ENCODE measurements at regions not wholly inside any gene's neighbourhood (a gene's known extent, or its start where the extent isn't known, plus 50 kb on each side); places are given as distances from the start of the nearest gene placed in this dataset.

- ChIA-PET POLR2A (no interaction called here), CTCF (no interaction called here)
- no peak for DNase-seq (ENCODE audit: low read depth in 1 of 2, low spot score in 1 of 2)
- Histone ChIP-seq H3K4me2 (no peak overlapping the region), H3K4me1 (no peaks in the 10 kb centered on the region), H3K9me3 (no peaks in the 10 kb centered on the region), H3K4me3 (no peak overlapping the region), H3K27ac (no peak overlapping the region)
- FAIRE-seq = no peak
- no peak for TF ChIP-seq FOSL2 (IDR thresholded peaks at IDR 0.05)
- TF ChIP-seq FOSL2 (CRISPR knock-in tag; IDR thresholded peaks at IDR 0.05) = no peak
- no peak for TF ChIP-seq HEYL (CRISPR knock-in tag; IDR thresholded peaks at IDR 0.05)
- TF ChIP-seq HOXA7 (CRISPR knock-in tag; IDR thresholded peaks at IDR 0.05) = no peak
- no peak for TF ChIP-seq ZNF302 (CRISPR knock-in tag; IDR thresholded peaks at IDR 0.05)
- no peak for TF ChIP-seq BCL3 (IDR thresholded peaks at IDR 0.05)
- no peak for TF ChIP-seq MAX (IDR thresholded peaks at IDR 0.05)
- no peak for TF ChIP-seq FOXS1 (CRISPR knock-in tag; IDR thresholded peaks at IDR 0.05)
- TF ChIP-seq HDAC2 (IDR thresholded peaks at IDR 0.05) = no peak
- TF ChIP-seq USF2 (IDR thresholded peaks at IDR 0.05) = no peak
- no peak for TF ChIP-seq NPAS2 (CRISPR knock-in tag; IDR thresholded peaks at IDR 0.05; ENCODE audit: borderline replicate concordance)
- TF ChIP-seq PBX3 (IDR thresholded peaks at IDR 0.05) = no peak
- no peak for TF ChIP-seq JUN (IDR thresholded peaks at IDR 0.05)
- TF ChIP-seq EHF (CRISPR knock-in tag; IDR thresholded peaks at IDR 0.05) = no peak
- TF ChIP-seq PHF8 (IDR thresholded peaks at IDR 0.05; ENCODE audit: borderline replicate concordance, low read depth) = no peak
- ATAC-seq = no peak
Observed at GRCh38 chr1:238823416-238823815, 563.0 kb upstream of the CHRM3 start.

GRCh38 chr1:238811211-238811879, 575.0 kb upstream of the CHRM3 start:
- 6% methylated on average over 3 of the region's 3 CpGs for whole genome bisulfite sequencing (ENCODE audit: missing lambda C conversion rate)
- POLR2A ChIA-PET = no interaction called here
- Histone ChIP-seq H3K4me2 (no peak overlapping the region), H3K9me3 (no peaks in the 10 kb centered on the region), H3K27ac (no peak overlapping the region), H3K4me3 (no peak overlapping the region), H3K4me1 (no peaks in the 10 kb centered on the region)
- FAIRE-seq = no peak
- no peak for ATAC-seq
- no peak for DNase-seq (ENCODE audit: low read depth in 1 of 2, low spot score in 1 of 2)
- no peak for TF ChIP-seq ZNF302 (CRISPR knock-in tag; IDR thresholded peaks at IDR 0.05)
- CTCF ChIA-PET = no interaction called here

GRCh38 chr1:238790882-238791281, 595.5 kb upstream of the CHRM3 start:
- FAIRE-seq (no peak), DNase-seq (ENCODE audit: low read depth in 1 of 2, low spot score in 1 of 2) (no peak), ATAC-seq (no peak)
- CTCF ChIA-PET = no interaction called here
- Histone ChIP-seq H3K9me3 (no peaks in the 10 kb centered on the region), H3K4me2 (no peak overlapping the region), H3K4me1 (no peaks in the 10 kb centered on the region), H3K4me3 (no peak overlapping the region), H3K27ac (no peak overlapping the region)
- no peak for TF ChIP-seq MYC (IDR thresholded peaks at IDR 0.05; ENCODE audit: borderline replicate concordance, low read length)
- no peak for TF ChIP-seq CBX2 (IDR thresholded peaks at IDR 0.05; ENCODE audit: borderline replicate concordance, low read depth)
- no peak for TF ChIP-seq CEBPB (IDR thresholded peaks at IDR 0.05)
- TF ChIP-seq RAD21 (conservative IDR thresholded peaks at IDR 0.05 in 1 of 2, IDR thresholded peaks at IDR 0.05 in 1 of 2) = no peak
- no peak for TF ChIP-seq FOXS1 (CRISPR knock-in tag; IDR thresholded peaks at IDR 0.05)
- no peak for TF ChIP-seq PHF8 (IDR thresholded peaks at IDR 0.05; ENCODE audit: borderline replicate concordance, low read depth)
- TF ChIP-seq ZC3H11A (IDR thresholded peaks at IDR 0.05) = no peak
- TF ChIP-seq JUNB (IDR thresholded peaks at IDR 0.05) = no peak
- no peak for TF ChIP-seq MAX (IDR thresholded peaks at IDR 0.05)
- TF ChIP-seq NR3C1 (IDR thresholded peaks at IDR 0.05) = no peak
- TF ChIP-seq HES2 (IDR thresholded peaks at IDR 0.05) = no peak
- 27% methylated on average over 4 of the region's 4 CpGs for WGBS (ENCODE audit: missing lambda C conversion rate)
- POLR2A ChIA-PET = no interaction called here
